ENCODE measurements at regions not wholly inside any gene's neighbourhood (a gene's known extent, or its start where the extent isn't known, plus 50 kb on each side); places are given as distances from the start of the nearest gene placed in this dataset.

DNA sequence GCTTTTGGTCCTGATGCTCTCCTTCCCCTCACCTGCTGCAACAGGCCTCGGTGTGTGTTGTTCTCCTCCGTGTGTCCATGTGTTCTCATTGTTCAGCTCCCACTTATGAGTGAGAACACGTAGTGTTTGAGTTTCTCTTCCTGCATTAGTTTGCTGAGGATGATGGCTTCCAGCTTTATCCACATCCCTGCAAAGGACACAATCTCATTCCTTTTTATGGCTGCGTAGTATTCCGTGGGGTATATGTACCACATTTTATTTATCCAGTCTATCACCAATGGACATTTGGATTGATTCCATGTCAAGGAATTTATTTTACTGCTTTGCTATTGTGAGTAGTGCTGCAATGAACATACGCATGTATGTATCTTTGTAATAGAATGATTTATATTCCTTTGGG, 116.9 kb upstream of the SIRPG start:
- H3K79me1 ChIP-seq (ENCODE audit: low read depth in 1 of 2, low read length in 2 of 2) = peaks cover 8 to 14% of the 10 kb centered on the region in 2 experiments; a peak in 3 of 4 replicates
- H2AFZ ChIP-seq (replicated peaks; ENCODE audit: low read length, poor library complexity) = no peak overlapping the region
- H4K5ac ChIP-seq (ENCODE audit: low read depth, low read length) = no peak overlapping the region
- H3K9me1 ChIP-seq (ENCODE audit: insufficient read depth, low read length) = peaks cover 3% of the 10 kb centered on the region; the same call in 1 of the 2 replicates
- TF ChIP-seq RCOR1 (IDR thresholded peaks at IDR 0.05; ENCODE audit: insufficient replicate concordance, low read length) (no peak), MXI1 (IDR thresholded peaks at IDR 0.05; ENCODE audit: borderline replicate concordance, low read depth, low read length) (no peak), RAD21 (IDR thresholded peaks at IDR 0.05; ENCODE audit: low read length) (no peak), MAZ (IDR thresholded peaks at IDR 0.05; ENCODE audit: borderline replicate concordance, low read depth, low read length) (no peak), POLR2A (IDR thresholded peaks at IDR 0.05; ENCODE audit: low read depth, low read length) (no peak), BHLHE40 (IDR thresholded peaks at IDR 0.05; ENCODE audit: low read depth, low read length) (no peak), FOS (IDR thresholded peaks at IDR 0.05; ENCODE audit: low read depth, low read length) (no peak), SMC3 (IDR thresholded peaks at IDR 0.05; ENCODE audit: low read depth, low read length) (no peak)
- TF ChIP-seq, protein P1, sequence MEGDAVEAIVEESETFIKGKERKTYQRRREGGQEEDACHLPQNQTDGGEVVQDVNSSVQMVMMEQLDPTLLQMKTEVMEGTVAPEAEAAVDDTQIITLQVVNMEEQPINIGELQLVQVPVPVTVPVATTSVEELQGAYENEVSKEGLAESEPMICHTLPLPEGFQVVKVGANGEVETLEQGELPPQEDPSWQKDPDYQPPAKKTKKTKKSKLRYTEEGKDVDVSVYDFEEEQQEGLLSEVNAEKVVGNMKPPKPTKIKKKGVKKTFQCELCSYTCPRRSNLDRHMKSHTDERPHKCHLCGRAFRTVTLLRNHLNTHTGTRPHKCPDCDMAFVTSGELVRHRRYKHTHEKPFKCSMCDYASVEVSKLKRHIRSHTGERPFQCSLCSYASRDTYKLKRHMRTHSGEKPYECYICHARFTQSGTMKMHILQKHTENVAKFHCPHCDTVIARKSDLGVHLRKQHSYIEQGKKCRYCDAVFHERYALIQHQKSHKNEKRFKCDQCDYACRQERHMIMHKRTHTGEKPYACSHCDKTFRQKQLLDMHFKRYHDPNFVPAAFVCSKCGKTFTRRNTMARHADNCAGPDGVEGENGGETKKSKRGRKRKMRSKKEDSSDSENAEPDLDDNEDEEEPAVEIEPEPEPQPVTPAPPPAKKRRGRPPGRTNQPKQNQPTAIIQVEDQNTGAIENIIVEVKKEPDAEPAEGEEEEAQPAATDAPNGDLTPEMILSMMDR (conservative IDR thresholded peaks at IDR 0.05; ENCODE audit: low read depth, low read length) = no peak
- no peak for ATAC-seq (ENCODE audit: low read depth)
- no peak overlapping the region for H2AK9ac ChIP-seq (replicated peaks; ENCODE audit: low read depth, low read length, poor library complexity)
- no peak overlapping the region for H2BK20ac ChIP-seq (ENCODE audit: low read depth, low read length)
- H3K4me3 ChIP-seq (ENCODE audit: insufficient read depth, low read depth, low read length) = no peak overlapping the region
- WGBS, 2 experiments (ENCODE audit: extremely low coverage in 2 of 2, insufficient read length in 1 of 2) = no CpG with 5 or more reads among the region's 6 CpGs
- H3K23ac ChIP-seq (ENCODE audit: low read depth, low read length) = no peak overlapping the region
- dilution Hi-C loops (cut with HindIII; ENCODE audit: low sequenced_read_pairs, unreplicated experiment) (no loop called here), intact Hi-C loops (cut with micrococcal nuclease) (no loop called here), in situ Hi-C loops (cut with MboI; ENCODE audit: low sequenced_read_pairs) (loop anchor here (25.0 kb wide), 1 partner anchor 688 kb away; the partner anchor contains the start of gene SNRPB)
- H3K56ac ChIP-seq (ENCODE audit: extremely low read depth, insufficient read depth, low read length) = no peak overlapping the region
- H2BK15ac ChIP-seq (ENCODE audit: low read depth, low read length) = no peak overlapping the region
- H3K27me3 ChIP-seq (ENCODE audit: control insufficient read depth, insufficient read depth, low read length) = peaks cover under 1% of the 10 kb centered on the region; the same call in 1 of the 2 replicates
- no peak overlapping the region for H2BK5ac ChIP-seq (ENCODE audit: low read depth, low read length, poor library complexity, severe bottlenecking)
- no peaks in the 10 kb centered on the region for H4K20me1 ChIP-seq (ENCODE audit: insufficient read depth, low read length)
- no peak overlapping the region for H3K4me2 ChIP-seq (ENCODE audit: low read depth, low read length)
- no peak overlapping the region for H3K27ac ChIP-seq (ENCODE audit: insufficient read depth, low read length)
- ChIA-PET POLR2A (ENCODE audit: unreplicated experiment) (no interaction called here), CTCF (no interaction called here)
- no peak overlapping the region for H2AK5ac ChIP-seq (ENCODE audit: low read depth, low read length)
- BruUV-seq (replicated peaks) = no TSS peak
- H3K9ac ChIP-seq (ENCODE audit: low read depth, low read length) = no peak overlapping the region
- H3K4ac ChIP-seq (ENCODE audit: low read depth, low read length) = no peak overlapping the region
- H2BK120ac ChIP-seq (ENCODE audit: low read depth, low read length) = no peak overlapping the region
- H3K14ac ChIP-seq (replicated peaks; ENCODE audit: low read depth, low read length) = no peak overlapping the region
- no peak overlapping the region for H3K18ac ChIP-seq (ENCODE audit: low read depth, low read length)
- no peaks in the 10 kb centered on the region for H3K36me3 ChIP-seq (ENCODE audit: control insufficient read depth, insufficient read depth, low read length)
- no peak overlapping the region for H4K91ac ChIP-seq (ENCODE audit: insufficient read depth, low read depth, low read length)
- no peak for DNase-seq
- no peak overlapping the region for H4K8ac ChIP-seq (ENCODE audit: low read depth in 2 of 2, low read length in 2 of 2)
- no peaks in the 10 kb centered on the region for H3K9me3 ChIP-seq (ENCODE audit: control insufficient read depth, insufficient read depth, low read length)
- H3K4me1 ChIP-seq (ENCODE audit: control insufficient read depth, insufficient read depth, low read length) = peaks cover 4% of the 10 kb centered on the region

All from IMR-90 (cell line).